HG03135 (cell line): ENCODE measurements at regions not wholly inside any gene's neighbourhood (a gene's known extent, or its start where the extent isn't known, plus 50 kb on each side); places are given as distances from the start of the nearest gene placed in this dataset.

ENCODE experiments used
- ATAC-seq: cut with Tn5 transposase; IDR thresholded peaks from one replicate; pipeline ENCODE4 v1.9.1; 2021; ENCODE audit warnings: mild to moderate bottlenecking, moderate library complexity; ENCODE audit not compliant: unreplicated experiment

DNA sequence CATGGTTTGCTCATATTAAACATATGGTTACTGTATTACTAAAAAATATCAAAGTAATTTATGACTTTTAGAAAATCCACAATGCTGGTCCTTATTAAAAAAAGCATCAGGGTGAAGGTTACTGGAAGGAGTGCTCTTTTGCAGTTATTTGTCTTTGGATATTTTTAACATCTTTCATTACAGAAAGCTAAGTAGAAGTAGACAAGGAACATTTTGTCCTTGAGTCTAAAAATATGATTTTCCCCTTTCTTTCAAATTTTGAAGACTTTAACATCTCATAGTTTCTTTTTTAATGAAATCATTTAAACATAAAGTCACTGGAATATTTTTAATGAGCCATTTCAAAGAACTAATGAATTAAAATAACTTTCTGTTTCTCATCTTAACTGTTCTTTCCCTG is 110.1 kb upstream of the TNS3 start:
- ATAC-seq: no peak

DNA sequence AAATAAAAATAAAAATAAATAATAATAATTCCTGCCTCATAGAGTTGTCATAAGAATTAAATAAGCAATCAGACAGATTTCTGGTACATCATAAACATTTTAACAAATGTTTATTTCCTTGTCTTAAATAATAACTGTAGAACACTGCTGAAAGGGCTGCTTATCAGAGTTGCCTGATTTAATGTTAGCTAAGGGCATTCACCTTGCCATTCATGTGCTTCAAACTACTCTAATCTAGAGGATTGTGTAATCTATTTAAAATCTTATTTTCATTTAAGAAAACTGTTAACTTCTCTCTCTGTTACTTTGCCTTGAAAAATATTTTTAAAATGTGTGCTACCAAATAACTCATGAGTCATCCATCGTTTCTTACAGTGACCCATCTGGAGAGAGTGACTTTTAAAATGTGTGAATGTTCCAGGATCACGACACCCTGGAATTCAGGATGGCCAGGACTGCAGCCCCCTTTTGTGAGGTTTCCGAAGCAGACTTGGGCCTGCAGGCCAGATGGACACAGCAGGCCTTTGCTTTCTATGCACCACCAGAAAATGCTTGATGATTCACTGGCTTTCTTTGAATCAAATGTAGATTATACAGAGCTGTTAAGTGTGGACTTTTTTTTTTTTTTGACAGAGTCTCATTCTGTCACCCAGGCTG is 109.1 kb upstream of the TNS3 start:
- no peak for ATAC-seq

DNA sequence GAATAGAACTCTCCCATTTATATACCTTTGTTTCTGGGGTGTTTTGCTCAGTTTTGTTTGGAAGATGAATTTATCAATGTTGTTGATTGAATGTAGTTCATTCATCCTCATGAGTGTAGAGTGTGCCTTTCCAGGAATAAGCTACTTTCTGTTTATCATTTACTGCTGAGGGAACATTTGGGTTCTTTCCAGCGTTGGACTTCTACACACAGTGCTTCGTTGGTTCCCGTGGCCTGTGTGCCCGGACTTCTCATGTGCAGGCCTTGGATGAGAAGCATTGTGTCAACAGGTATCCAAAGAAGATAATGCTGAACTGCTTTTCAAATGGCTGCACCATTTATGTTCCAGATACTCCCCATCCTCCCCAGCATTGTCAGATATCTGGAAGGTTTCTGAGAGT is 107.6 kb upstream of the TNS3 start:
- ATAC-seq: no peak

DNA sequence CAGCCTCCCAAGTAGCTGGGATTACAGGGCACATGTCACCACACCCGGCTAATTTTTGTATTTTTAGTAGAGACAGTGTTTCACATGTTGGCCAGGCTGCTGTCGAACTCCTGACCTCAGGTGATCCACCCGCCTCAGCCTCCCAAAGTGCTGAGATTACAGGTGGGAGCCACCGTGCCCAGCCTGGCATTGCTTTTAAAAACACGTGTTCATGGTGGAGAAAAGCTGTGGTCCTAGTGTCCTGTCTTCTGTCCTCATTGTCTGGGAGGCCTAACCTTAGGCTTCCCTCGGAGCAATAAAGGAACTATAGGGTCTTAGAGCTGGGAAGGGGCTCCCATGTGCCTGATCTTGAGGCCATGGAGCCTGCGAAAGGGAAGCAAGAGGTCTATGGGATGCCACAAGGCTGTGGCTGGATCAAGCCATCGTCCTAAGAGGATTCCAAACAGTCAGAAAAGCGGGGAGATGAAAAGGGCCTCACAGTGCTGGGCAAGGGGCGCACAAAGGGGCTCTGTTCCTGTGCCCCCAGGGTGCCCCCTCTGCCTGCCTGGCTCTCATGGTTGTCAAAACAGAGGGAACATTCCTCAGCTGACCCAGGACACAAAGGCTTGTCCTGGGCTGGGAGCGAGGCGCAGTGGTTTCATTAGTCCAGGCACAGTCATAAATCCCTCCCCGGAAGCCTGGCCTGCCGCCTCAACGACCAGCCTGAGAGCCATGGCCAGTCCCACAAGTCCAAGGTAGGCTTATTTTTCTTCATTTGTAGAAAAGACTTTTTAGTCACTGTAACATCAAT is 106.6 kb upstream of the TNS3 start:
- ATAC-seq: no peak

DNA sequence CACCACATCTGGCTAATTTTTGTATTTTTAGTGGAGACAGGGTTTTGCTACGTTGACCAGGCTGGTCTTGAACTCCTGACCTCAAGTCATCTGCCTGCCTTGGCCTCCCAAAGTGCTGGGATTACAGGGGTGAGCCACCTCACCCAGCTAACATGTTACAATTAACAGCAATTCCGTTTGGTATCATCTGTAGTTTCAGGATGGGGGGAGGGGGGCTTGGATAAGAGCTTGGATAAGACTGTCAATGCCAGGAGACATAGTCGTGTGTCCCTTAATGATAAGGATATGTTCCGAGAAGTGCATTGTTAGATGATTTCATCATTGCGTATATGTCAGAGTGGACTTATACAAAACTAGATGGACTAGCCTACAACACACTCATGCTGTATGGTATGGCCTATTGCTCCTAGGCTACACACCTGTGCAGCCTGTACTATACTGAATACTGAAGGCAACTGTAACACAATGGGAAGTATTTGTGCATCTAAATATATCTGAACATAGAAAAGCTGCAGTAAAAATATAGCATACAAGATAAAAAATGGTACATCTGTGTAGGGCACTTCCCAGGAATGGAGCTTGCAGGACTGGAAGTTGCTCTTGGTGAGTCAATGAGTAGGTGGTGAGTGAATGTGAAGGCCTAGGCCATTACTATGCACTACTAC is 103.9 kb upstream of the TNS3 start:
- ATAC-seq: no peak

DNA sequence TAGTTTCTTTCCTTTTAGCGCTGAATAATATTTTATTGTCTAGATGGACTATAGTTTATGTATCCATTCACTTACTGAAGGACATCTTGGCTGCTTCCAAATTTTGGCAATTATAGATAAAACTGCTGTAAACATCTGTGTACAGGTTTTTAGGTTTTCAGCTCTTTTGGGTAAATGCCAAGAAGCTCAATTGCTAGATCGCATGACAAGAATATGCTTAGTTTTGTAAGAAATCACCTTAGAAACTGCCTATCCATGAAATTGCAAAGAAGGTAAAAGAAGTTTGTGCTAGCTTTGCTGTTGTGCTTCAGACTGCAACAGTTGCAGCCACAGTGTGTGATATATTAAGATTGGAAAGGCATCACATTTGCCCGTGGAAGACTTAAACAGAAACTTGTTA is 103.2 kb upstream of the TNS3 start:
- no peak for ATAC-seq

DNA sequence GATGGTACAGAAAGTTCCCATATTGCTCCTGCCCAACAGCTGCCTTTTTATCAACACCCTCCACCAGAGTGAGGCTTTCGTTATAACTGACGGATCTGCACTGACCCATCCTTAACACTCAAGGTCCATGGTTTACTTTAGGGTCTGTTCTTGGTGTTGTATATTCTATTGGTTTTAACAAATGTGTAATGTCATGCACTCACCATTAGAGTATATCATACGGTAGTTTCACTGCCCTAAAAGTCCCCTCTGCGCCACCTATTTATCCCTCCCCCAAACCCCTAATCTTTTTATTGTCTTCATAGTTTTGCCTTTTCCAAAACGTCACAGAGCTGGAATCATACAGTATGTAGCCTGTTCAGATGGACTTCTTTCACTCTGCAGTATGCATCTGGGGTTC is 102.8 kb upstream of the TNS3 start:
- no peak for ATAC-seq

DNA sequence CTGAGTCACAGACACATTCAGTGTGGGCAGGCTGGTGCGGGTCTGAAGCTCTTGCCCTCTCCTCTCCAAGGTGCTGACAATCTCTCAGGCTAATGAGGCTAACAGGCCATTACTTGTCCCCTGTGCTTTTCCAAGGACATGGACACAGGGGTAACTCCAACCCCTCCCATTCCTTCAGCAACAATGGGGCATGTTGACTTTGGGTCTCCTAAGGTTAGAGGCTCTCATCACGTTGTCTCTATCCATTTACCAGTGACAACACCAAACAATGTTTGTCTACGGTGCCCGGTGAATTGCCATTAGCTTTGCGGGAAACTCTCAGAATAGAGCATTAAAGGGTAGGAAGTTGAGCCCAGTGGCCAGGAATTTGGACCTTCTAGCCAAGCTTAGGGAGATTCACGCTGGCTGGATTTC is 101.6 kb upstream of the TNS3 start:
- no peak for ATAC-seq

DNA sequence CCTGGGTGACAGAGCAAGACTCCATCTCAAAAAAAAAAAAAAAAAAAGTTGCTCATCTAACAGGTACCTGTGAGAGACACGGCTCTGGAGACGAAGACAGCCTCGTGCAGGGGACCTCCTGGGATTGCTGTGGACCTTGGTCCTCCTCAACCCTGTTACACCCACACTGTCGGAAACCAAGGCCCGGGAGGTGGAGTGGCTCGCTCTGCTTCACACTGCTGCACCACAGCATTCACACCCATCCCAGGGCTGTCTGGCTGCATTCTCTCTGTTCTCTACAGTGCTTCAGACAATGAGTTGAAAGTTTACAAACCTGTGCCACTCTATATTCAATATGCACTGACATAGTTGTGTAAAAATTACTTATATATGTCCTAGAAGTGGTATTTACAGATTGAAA is 101.0 kb upstream of the TNS3 start:
- no peak for ATAC-seq

DNA sequence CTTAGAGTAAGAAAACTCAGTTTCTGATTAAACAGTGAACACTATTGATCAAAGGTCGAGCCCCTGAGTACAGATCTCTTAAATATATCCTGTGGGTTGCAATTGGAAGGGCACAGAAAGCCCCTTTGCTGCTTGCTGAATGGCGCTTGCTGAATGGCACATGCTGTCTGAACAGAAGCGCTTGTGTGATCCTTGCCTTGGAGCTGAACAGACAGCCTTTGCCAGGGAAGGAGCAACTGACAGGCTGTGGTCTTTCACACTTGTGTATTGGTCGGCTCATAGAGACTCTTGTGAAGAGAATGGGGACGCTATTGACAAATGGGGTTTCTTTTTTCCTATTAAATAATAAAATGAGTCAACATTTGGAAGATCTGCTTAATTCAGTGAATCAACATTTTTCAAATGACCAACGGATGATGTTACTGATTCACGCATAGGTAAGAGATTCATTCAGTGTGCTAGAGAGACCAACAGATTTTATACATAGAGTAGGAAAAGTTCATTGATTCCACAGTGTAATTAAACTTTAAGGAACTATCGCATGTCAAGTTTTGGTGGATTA is 99.4 kb upstream of the TNS3 start:
- no peak for ATAC-seq

DNA sequence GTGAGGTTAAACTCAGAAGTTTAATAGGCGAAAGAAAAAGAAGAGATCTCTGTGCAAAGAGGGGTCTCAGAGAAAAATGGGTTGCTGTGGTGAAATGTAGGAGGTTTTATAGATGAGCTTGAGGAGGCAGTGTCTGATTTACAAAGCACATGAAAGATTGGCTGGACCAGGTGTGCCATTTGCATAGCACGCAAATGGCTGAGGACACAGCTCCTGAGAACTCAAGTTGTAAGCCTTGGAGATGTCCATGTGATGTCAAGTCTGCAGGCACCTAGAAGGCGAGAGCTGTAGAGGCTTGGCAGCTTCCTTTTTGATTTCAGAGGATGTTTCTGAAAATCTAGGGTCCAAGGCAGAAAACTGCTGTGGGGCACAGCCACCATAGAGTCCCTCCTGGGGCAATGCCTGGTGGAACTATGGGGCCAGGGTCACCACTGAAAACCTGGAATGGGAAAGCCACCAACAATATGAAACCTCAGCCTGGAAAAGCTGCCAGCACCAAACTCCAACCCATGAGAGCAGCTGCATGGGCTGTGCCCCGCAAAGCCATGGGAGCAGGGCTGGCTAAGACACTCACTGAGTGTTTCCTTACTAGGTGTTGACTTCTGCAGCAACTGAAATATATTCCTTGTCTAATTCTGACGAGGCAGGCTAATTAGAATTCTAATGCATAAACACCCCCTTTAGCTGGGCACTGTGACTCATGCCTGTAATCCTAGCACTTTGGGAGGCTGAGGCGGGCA is 96.9 kb upstream of the TNS3 start:
- ATAC-seq: no peak

DNA sequence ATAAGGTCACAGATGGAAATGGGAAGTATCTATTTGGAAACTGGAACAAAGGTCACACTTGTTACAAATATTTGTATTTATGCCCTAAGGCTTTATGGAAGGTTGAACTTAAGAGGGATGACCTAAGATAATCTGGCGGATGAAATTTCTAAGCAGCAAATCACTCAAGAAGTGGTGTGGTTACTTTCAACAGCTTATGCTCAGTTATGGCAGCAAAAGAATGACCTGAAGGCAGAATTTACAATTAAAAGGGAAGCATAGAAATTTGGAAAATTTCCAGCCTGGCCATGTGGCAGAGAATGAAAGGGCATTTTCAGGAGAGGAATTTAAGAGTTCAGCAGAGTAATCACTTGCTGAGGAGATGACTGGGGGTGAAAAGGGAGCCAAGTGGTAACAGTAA is 95.8 kb upstream of the TNS3 start:
- no peak for ATAC-seq

DNA sequence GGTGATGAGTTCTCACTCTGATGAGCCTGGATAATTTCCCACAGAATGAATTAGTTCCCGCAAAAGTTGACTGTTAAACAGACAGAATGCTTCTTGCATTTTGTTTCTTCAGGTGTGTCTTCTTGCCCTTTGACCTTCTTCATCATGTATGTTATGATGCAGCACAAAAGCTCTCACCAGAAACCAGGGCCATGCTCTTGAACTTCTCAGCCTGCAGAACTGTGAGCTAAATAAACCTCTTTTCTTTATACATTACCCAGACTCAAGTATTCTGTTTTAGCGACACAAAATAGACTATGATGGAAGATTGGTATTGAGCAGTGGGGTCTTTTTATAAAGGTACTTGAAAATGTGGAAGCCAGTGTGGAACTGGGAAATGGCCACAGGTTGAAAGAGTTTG is 95.2 kb upstream of the TNS3 start:
- no peak for ATAC-seq

DNA sequence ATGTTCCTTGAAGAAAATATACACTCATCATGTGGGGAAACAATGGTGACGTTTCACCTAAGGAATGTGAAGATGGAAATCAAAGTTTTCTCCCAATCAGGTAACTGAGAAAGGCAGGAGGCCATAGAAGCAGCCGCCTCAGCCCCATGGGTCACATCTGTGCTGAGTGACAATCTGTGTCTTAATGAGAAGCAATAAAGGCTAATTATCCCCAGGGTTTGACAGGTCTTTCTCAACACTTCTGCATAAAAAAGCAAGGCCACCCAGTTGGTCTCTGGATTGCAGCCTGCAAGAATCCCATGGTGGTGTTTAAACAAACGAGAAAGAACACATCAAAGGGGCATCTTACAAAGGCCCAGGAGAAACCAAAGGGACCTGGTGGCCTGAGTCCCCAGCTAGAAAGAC is 91.1 kb upstream of the TNS3 start:
- no peak for ATAC-seq

DNA sequence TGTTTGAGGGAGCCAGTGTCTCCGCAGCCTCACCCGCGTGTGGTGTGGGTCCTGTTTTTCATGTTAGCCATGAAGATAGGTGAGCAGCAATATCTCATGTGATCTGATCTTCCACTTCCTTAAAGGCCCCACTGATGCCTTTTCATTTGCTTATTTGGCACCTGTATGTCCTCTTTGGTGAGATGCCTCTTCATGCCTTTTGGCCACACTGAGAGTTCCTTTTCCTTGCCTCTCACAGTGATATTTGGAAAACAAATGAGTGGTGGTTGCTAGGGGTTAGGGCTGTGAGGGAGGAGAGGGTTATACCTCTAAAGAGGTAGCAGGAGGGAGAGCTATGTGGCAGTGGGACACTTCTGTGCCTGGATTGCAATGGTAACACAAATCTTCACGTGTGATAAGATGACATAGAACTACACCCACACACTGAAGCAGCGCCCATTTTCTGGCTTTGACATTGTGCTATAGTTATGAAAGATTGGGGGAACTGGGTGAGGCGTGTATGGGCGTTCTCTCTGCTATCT is 90.4 kb upstream of the TNS3 start:
- ATAC-seq: no peak

DNA sequence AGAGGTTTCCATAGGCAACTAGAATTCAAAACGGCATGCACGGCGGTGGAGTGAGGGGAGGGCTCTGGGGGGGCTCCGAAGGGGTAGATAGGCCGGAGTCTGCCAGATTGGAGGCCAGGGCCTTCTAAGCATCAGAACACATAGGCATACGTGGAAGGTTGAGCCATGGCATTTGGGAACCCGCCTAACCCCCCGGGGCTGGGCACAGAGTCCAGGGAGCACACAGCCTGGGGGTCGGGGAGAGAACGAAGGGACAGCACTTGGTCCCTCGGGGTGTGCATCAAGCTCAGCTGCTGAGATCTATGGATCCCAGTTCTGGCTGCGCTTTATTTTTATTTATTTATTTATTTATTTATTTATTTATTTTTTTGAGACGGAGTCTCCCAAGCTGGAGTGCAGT is 89.4 kb upstream of the TNS3 start:
- no peak for ATAC-seq

DNA sequence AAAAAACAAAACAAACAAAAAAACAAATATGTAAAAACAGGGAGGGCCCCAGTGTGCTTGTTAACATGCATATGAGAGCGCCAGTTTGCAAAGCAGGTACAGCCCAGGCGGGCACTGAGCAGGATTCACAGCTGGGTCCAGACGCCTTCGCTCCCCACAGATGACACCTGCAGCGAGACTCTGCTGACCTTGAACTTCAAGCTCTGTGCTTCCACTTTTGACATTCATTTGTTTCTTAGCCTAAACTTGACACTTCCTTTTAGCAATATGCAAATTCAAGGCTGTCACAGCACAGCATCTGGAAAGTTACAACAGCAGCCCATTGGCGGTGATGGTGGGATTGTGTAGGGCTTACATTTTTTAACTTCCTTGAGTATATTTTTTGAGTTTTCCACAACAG is 88.8 kb upstream of the TNS3 start:
- ATAC-seq: peak; percentile 92

DNA sequence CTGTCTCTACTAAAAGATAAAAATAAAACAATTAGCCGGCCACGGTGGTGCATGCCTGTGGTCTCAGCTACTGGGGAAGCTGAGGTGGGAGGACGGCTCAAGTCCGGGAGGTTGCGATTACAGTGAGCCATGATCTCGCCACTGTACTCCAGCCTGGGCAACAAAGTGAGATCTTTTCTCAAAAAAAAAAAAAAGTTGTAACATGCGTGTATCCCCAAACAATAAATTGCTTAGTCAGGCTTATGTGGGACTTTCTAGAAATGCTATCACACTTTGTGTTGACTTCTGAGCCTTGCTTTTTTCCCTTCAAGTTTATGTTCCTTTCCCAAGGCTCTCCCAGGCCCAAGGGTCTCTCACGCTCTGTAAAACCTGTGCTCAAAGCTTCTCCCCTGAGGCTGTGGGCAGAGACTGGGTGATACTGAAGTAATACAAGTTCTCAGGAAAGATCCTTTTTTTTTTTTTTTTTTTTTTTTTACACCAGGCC is 88.0 kb upstream of the TNS3 start:
- ATAC-seq: no peak

DNA sequence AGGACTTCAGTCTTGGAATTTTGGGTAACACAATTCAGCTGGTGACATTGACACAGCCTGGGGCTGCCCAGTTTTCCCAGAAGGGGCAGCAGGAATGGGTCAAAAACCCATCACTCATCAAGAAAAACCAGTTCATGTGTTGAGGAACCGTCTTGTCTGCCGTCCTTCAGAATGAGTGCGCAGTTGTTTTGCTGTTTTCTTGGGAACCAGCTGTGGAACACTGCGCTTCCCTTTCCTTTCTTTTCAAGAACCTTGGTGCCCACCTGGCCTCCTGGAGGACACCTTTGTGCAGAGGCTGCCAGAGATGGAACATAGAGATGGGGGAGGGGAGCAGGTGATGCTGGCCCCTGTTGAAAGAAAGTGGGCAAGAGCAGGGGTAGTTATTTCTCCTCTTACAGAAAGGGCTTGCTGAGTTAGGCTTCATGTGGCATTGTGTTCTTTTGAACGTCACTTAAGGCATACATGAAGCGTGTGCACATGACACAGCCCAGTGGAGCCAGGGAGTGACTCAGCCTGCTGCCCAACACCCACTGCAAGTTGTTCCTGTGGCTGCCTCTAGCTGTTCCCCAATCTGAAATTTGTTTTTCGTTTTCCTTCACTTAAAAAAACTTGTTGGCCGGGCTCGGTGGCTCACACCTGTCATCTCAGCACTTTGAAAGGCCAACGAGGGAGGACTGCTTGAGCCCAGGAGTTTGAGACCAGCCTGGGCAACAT is 87.4 kb upstream of the TNS3 start:
- ATAC-seq: peak; percentile 61

DNA sequence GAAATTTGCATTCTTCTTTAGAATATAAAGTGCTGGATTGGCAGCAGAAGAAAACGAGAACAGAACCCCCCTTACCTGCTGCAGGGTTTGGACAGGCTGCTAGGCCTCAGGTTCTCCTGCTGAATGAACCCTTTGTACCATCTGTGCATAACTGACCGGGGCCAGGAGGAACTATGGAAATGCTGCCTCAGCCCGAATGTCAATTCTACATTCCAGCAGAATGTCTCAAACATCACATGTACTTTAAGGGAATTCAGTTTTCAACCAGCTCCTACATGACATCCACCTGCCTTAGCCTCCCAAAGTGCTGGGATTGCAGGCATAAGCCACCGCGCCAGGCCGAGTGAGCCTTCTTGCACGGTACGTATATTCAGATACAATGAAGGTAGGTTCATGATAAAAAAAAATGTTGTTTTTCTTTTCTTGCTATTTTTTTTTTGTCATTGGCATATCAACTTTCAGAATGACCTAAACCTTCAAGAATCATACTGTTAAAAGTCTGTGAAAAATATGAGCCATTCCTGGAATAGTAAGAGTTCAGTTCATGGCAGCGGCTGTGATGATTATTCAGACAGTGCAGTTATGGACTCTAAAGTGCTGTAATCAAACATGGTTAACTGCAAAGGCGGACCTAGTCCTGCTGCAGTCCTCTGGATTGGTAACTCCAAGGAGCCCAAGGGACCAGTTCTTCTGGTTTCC is 84.4 kb upstream of the TNS3 start:
- no peak for ATAC-seq
